Peyer's patch (tissue), 4 donors: ENCODE measurements at regions not wholly inside any gene's neighbourhood (a gene's known extent, or its start where the extent isn't known, plus 50 kb on each side); places are given as distances from the start of the nearest gene placed in this dataset.

Experiments
- DNase-seq, 3 donors: peaks; one replicate each; pipeline ENCODE4 v3.0.0-alpha.2; 2017 to 2019
- H3K27ac ChIP-seq, 4 donors: fragments of 200-600 bp; sonication (generic); one replicate each; pipeline ENCODE4 v1.5.1; 2016 to 2019
- H3K27me3 ChIP-seq, 2 donors: fragments of 200-600 bp; sonication (generic); one replicate each; pipeline ENCODE4 v1.5.1; 2019
- H3K36me3 ChIP-seq, 3 donors: fragments of 200-600 bp; sonication (generic); one replicate each; pipeline ENCODE4 v1.5.1; 2016 to 2019
- H3K4me1 ChIP-seq, 4 donors: fragments of 200-600 bp; sonication (generic); one replicate each; pipeline ENCODE4 v1.5.1; 2016 to 2019
- H3K4me3 ChIP-seq, 4 donors: fragments of 200-600 bp; sonication (generic); 1 replicate in 3 of 4; 2 replicates in 1 of 4; pipeline ENCODE4 v1.5.1; 2016 to 2019; ENCODE audit warnings: mild to moderate bottlenecking in 1 of 4
- H3K9me3 ChIP-seq, 4 donors: fragments of 200-600 bp; sonication (generic); one replicate each; pipeline ENCODE4 v1.5.1; 2016 to 2019; ENCODE audit warnings: mild to moderate bottlenecking in 1 of 4
- CTCF ChIP-seq, 6 experiments: fragments of 450-650 bp in 4 of 6; fragments of 200-600 bp in 2 of 6; sonication (generic) in 1 of 6; IDR thresholded peaks; one replicate each; pipeline ENCODE4 v1.5.1; 2017 to 2019; ENCODE audit warnings: antibody characterized with exemption in 6 of 6, mild to moderate bottlenecking in 3 of 6, moderate library complexity in 1 of 6
- POLR2A ChIP-seq, 2 donors: fragments of 450-650 bp; IDR thresholded peaks; one replicate each; pipeline ENCODE4 v1.5.1; 2017; ENCODE audit warnings: antibody characterized with exemption in 2 of 2, mild to moderate bottlenecking in 2 of 2, moderate library complexity in 2 of 2

- TF ChIP-seq CTCF (IDR thresholded peaks at IDR 0.05): no peak
- no peak for TF ChIP-seq POLR2A (IDR thresholded peaks at IDR 0.05)
- no peak for DNase-seq
- Histone ChIP-seq H3K9me3 (no peaks in the 10 kb centered on the region), H3K27me3 (no peaks in the 10 kb centered on the region), H3K36me3 (no peaks in the 10 kb centered on the region), H3K4me3 (no peak overlapping the region), H3K27ac (no peak overlapping the region), H3K4me1 (no peaks in the 10 kb centered on the region)
Measured at GRCh38 chr7:85820702-85821443, 634.0 kb upstream of the SEMA3D start.

- H3K36me3 ChIP-seq: no peaks in the 10 kb centered on the region
- TF ChIP-seq POLR2A (IDR thresholded peaks at IDR 0.05): no peak
- TF ChIP-seq CTCF (IDR thresholded peaks at IDR 0.05): no peak
- no peaks in the 10 kb centered on the region for H3K27me3 ChIP-seq
- no peak overlapping the region for H3K4me3 ChIP-seq
- H3K4me1 ChIP-seq: no peaks in the 10 kb centered on the region
- no peak for DNase-seq
- H3K27ac ChIP-seq: no peak overlapping the region
- H3K9me3 ChIP-seq: no peaks in the 10 kb centered on the region
Measured at GRCh38 chr7:85815526-85815925, 628.7 kb upstream of the SEMA3D start.

DNA sequence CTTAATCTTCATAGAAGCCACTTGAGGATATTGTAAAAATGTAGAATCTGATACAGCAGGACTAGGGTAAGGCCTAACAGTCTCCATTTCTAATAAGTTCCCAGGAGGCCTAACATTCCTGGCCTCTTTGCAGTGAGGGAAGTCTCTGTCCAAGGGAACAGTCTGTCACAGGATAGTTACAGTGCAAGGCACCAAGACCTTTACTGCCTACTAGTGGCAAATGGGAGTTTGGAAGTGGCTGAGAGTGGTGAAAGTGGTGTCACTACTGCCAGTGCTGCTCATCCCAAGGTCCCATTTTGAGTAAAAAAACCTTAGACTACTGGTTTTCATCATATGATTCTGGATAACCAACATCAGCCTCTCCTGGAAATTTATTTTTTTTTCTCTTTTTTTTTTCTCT, 619.5 kb upstream of the SEMA3D start:
- H3K4me1 ChIP-seq: no peaks in the 10 kb centered on the region
- H3K9me3 ChIP-seq: no peaks in the 10 kb centered on the region
- TF ChIP-seq POLR2A (IDR thresholded peaks at IDR 0.05): no peak
- TF ChIP-seq CTCF (IDR thresholded peaks at IDR 0.05): peak in 2 of 6 experiments; percentile 7 to 16
- no peak overlapping the region for H3K4me3 ChIP-seq
- H3K36me3 ChIP-seq: no peaks in the 10 kb centered on the region
- no peak for DNase-seq
- no peaks in the 10 kb centered on the region for H3K27me3 ChIP-seq
- H3K27ac ChIP-seq: no peak overlapping the region

DNA sequence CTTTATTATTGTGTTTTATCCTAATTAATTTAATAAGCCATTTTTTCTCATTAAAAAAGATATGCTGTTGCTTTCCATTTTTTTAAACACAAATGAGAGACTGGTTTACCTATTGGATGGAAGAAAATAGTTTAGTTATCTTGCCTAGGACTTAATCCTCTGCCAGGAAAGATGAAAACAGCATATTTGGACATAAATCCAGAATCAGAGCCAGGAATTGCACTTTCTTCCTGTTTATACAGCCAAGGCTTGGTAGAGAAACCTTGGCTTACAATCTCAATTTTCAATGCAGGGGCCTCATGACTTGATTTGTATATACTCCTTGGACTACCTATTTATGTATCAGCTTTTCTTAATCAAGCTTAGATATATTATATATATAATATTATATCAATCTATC, 618.8 kb upstream of the SEMA3D start:
- TF ChIP-seq POLR2A (IDR thresholded peaks at IDR 0.05): no peak
- TF ChIP-seq CTCF (IDR thresholded peaks at IDR 0.05): no peak
- DNase-seq: no peak
- Histone ChIP-seq H3K9me3 (no peaks in the 10 kb centered on the region), H3K4me3 (no peak overlapping the region), H3K4me1 (no peaks in the 10 kb centered on the region), H3K27ac (no peak overlapping the region), H3K36me3 (no peaks in the 10 kb centered on the region), H3K27me3 (no peaks in the 10 kb centered on the region)

DNA sequence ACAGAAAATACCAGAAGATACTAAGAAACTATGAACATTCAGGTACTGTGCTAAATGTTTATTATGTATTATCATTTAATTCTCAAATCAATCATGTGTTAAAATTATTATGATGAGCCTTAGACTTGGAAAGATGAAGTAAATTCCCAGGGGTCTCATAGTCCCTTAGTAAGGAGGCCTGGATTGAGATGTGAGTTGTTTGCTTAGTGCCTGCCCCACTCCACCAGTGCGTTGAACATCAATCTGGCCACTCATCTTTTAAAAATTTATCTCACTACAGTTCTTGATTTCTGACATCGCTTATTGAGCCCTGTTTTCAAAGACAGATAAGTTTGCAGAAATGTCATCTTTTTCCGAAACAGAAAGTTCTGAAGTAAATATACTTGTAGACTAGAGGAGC, 618.4 kb upstream of the SEMA3D start:
- Histone ChIP-seq H3K4me1 (no peaks in the 10 kb centered on the region), H3K4me3 (no peak overlapping the region), H3K27me3 (no peaks in the 10 kb centered on the region), H3K9me3 (no peaks in the 10 kb centered on the region), H3K27ac (no peak overlapping the region), H3K36me3 (no peaks in the 10 kb centered on the region)
- no peak for TF ChIP-seq POLR2A (IDR thresholded peaks at IDR 0.05)
- no peak for DNase-seq

GRCh38 chr7:85802211-85802610, 615.4 kb upstream of the SEMA3D start:
- Histone ChIP-seq H3K27me3 (no peaks in the 10 kb centered on the region), H3K4me3 (no peak overlapping the region), H3K9me3 (no peaks in the 10 kb centered on the region), H3K27ac (no peak overlapping the region), H3K4me1 (no peaks in the 10 kb centered on the region), H3K36me3 (no peaks in the 10 kb centered on the region)
- no peak for TF ChIP-seq POLR2A (IDR thresholded peaks at IDR 0.05)
- TF ChIP-seq CTCF (IDR thresholded peaks at IDR 0.05): no peak
- no peak for DNase-seq
